A549 (cell line): ENCODE measurements at regions not wholly inside any gene's neighbourhood (a gene's known extent, or its start where the extent isn't known, plus 50 kb on each side); places are given as distances from the start of the nearest gene placed in this dataset.

Experiments
- CHD4 ChIP-seq: fragments of 200-600 bp; sonication (generic); IDR thresholded peaks from 2 replicates; pipeline ENCODE4 v1.6.1; 2016; ENCODE audit warnings: antibody characterized with exemption, mild to moderate bottlenecking, borderline replicate concordance
- CTCF ChIP-seq: fragments of >200 bp; sonication (Bioruptor Twin); formaldehyde crosslinking; IDR thresholded peaks from 3 replicates; pipeline ENCODE4 v1.5.1; 2016
- EP300 ChIP-seq, 2 experiments: fragments of >200 bp; sonication (Bioruptor Twin); formaldehyde crosslinking; IDR thresholded peaks; 2 replicates in 1 of 2; 3 replicates in 1 of 2; pipeline ENCODE4 v1.6.1; 2016 to 2017
- HDAC2 ChIP-seq: fragments of 200-600 bp; sonication (generic); IDR thresholded peaks from 2 replicates; pipeline ENCODE4 v1.6.1; 2016
- HES2 ChIP-seq: fragments of >200 bp; sonication (Bioruptor Twin); formaldehyde crosslinking; IDR thresholded peaks from 2 replicates; pipeline ENCODE4 v1.6.1; 2016
- PBX3 ChIP-seq: IDR thresholded peaks from 2 replicates; pipeline ENCODE4 v1.6.1; 2012
- POLR2A ChIP-seq: IDR thresholded peaks from 2 replicates; pipeline ENCODE4 v1.6.1; 2012; ENCODE audit warnings: mild to moderate bottlenecking, low read length

- TF ChIP-seq HES2 (no peak), CTCF (no peak), POLR2A (no peak), CHD4 (no peak), HDAC2 (no peak), PBX3 (no peak), EP300 (IDR thresholded peaks at IDR 0.05) (no peak)
These were observed 533.8 kb upstream of the CDH5 start for GRCh38 chr16:65832679-65833078.
